Sigmoid colon (tissue), 4 donors: ENCODE measurements at regions not wholly inside any gene's neighbourhood (a gene's known extent, or its start where the extent isn't known, plus 50 kb on each side); places are given as distances from the start of the nearest gene placed in this dataset.

ENCODE experiments used
- CTCF ChIP-seq, 4 experiments: fragments of 450-650 bp in 3 of 4; fragments of 200-600 bp in 1 of 4; IDR thresholded peaks; one replicate each; pipeline ENCODE4 v1.5.1; 2016 to 2019; ENCODE audit warnings: antibody characterized with exemption in 4 of 4, mild to moderate bottlenecking in 3 of 4, moderate library complexity in 2 of 4
- POLR2A ChIP-seq, 2 donors: fragments of 450-650 bp; IDR thresholded peaks; one replicate each; pipeline ENCODE4 v1.6.1; 2016; ENCODE audit warnings: antibody characterized with exemption in 2 of 2, mild to moderate bottlenecking in 2 of 2, moderate library complexity in 2 of 2
- POLR2AphosphoS5 ChIP-seq, 4 donors: sonication (generic); formaldehyde crosslinking; IDR thresholded peaks; one replicate each; pipeline ENCODE4 v1.6.1; 2017; ENCODE audit warnings: antibody characterized with exemption in 4 of 4

- TF ChIP-seq CTCF (IDR thresholded peaks at IDR 0.05) (no peak), POLR2A (IDR thresholded peaks at IDR 0.05) (no peak), POLR2AphosphoS5 (IDR thresholded peaks at IDR 0.05) (no peak)
These were observed 378.0 kb downstream of the LRRC70 start for GRCh38 chr5:62956597-62956996.
